HG03196 (cell line): ENCODE measurements at regions not wholly inside any gene's neighbourhood (a gene's known extent, or its start where the extent isn't known, plus 50 kb on each side); places are given as distances from the start of the nearest gene placed in this dataset.

Source experiments
- ATAC-seq: cut with Tn5 transposase; IDR thresholded peaks from one replicate; pipeline ENCODE4 v1.9.1; 2021; ENCODE audit not compliant: unreplicated experiment

GRCh38 chr1:63169057-63169456, 153.3 kb upstream of the FOXD3 start:
- ATAC-seq, result no peak

- ATAC-seq, result no peak
Measured at GRCh38 chr1:63173161-63173560, 149.2 kb upstream of the FOXD3 start.

GRCh38 chr1:63189677-63190076, 132.7 kb upstream of the FOXD3 start:
- no peak for ATAC-seq

GRCh38 chr1:63190171-63190570, 132.2 kb upstream of the FOXD3 start:
- no peak for ATAC-seq

- no peak for ATAC-seq
Measured at GRCh38 chr1:63198871-63199394, 123.4 kb upstream of the FOXD3 start.

- ATAC-seq, result no peak
Measured at GRCh38 chr1:63199706-63200335, 122.5 kb upstream of the FOXD3 start.

GRCh38 chr1:63200676-63201075, 121.7 kb upstream of the FOXD3 start:
- no peak for ATAC-seq

GRCh38 chr1:63203641-63204040, 118.7 kb upstream of the FOXD3 start:
- ATAC-seq, result no peak

GRCh38 chr1:63205776-63206175, 116.6 kb upstream of the FOXD3 start:
- no peak for ATAC-seq

- ATAC-seq, result no peak
Measured at GRCh38 chr1:63214553-63214952, 107.8 kb upstream of the FOXD3 start.

GRCh38 chr1:63223426-63223825, 98.9 kb upstream of the FOXD3 start:
- ATAC-seq, result no peak

- ATAC-seq, result no peak
Measured at GRCh38 chr1:63230722-63231121, 91.6 kb upstream of the FOXD3 start.

- no peak for ATAC-seq
Measured at GRCh38 chr1:63238721-63239120, 83.6 kb upstream of the FOXD3 start.

- no peak for ATAC-seq
Measured at GRCh38 chr1:63245186-63245585, 77.2 kb upstream of the FOXD3 start.

- ATAC-seq, result no peak
Measured at GRCh38 chr1:63248216-63248615, 74.2 kb upstream of the FOXD3 start.

GRCh38 chr1:63255153-63255552, 67.2 kb upstream of the FOXD3 start:
- no peak for ATAC-seq

GRCh38 chr1:63261736-63262458, 60.5 kb upstream of the FOXD3 start:
- ATAC-seq, result no peak

- no peak for ATAC-seq
Measured at GRCh38 chr1:63262459-63262770, 60.0 kb upstream of the FOXD3 start.

GRCh38 chr1:63264161-63264560, 58.2 kb upstream of the FOXD3 start:
- ATAC-seq, result no peak

GRCh38 chr1:63266857-63267256, 55.5 kb upstream of the FOXD3 start:
- ATAC-seq, result no peak

GRCh38 chr1:63268876-63269275, 53.5 kb upstream of the FOXD3 start:
- ATAC-seq, result no peak

GRCh38 chr1:63269571-63269970, 52.8 kb upstream of the FOXD3 start:
- ATAC-seq, result no peak
